HL-60 (cell line): ENCODE measurements at regions not wholly inside any gene's neighbourhood (a gene's known extent, or its start where the extent isn't known, plus 50 kb on each side); places are given as distances from the start of the nearest gene placed in this dataset.
"Not testable (repeated sequence)": the region's sequence is repeated elsewhere in the genome, so short reads cannot be mapped to it uniquely, and the experiment has no call there.

Source experiments
- DNase-seq, 2 experiments: peaks; one replicate each; pipeline ENCODE4 v3.0.0-alpha.2; 2010 to 2020; ENCODE audit warnings: low read depth in 1 of 2, low spot score in 1 of 2
- H3K27ac ChIP-seq: fragments of 250-450 bp; sonication (Bioruptor Pico); replicated peaks from 2 replicates; pipeline ENCODE4 v1.5.1; 2020; ENCODE audit warnings: mild to moderate bottlenecking, moderate library complexity
- H3K27me3 ChIP-seq: fragments of 250-450 bp; sonication (Bioruptor Pico); 2 replicates; pipeline ENCODE4 v1.5.1; 2021; ENCODE audit warnings: mild to moderate bottlenecking, moderate library complexity; ENCODE audit not compliant: insufficient read depth, poor library complexity, severe bottlenecking
- H3K4me3 ChIP-seq: replicated peaks from 2 replicates; pipeline ENCODE4 v1.5.1; 2011; ENCODE audit warnings: mild to moderate bottlenecking, control low read depth, low read length; ENCODE audit not compliant: insufficient read depth
- CTCF ChIP-seq: IDR thresholded peaks from one replicate; pipeline ENCODE4 v1.5.1; 2011; ENCODE audit warnings: low read length, control low read depth, inconsistent platforms; ENCODE audit not compliant: insufficient read depth
- GABPA ChIP-seq: IDR thresholded peaks from 2 replicates; pipeline ENCODE4 v1.6.1; 2012; ENCODE audit warnings: low read depth
- POLR2AphosphoS5 ChIP-seq: IDR thresholded peaks from 2 replicates; pipeline ENCODE4 v1.6.1; 2012; ENCODE audit warnings: low read depth
- REST ChIP-seq: IDR thresholded peaks from 2 replicates; pipeline ENCODE4 v1.6.1; 2012; ENCODE audit warnings: low read depth; ENCODE audit not compliant: insufficient replicate concordance
- SPI1 ChIP-seq: IDR thresholded peaks from 2 replicates; pipeline ENCODE4 v1.6.1; 2012; ENCODE audit warnings: low read depth, mild to moderate bottlenecking, borderline replicate concordance

DNA sequence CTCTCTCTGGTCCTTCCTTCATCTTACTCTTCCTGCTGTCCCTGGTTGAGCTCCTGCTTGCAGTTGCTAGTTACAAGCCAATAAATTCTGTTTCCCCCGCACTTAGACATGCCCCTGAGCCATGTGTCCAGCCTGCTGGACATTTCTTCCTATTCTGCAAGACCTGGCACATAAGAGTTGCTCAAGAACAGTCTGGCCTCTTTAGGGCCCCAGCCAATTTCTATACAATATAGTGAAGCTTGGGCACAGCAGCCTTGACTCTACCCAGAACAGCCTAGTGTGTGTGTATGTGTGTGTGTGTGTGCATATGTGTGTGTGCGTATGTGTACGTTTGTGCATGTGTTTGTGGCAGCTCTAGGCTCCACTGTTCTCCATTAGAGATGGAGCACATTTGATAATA is 276.0 kb downstream of the CYRIA start:
- Histone ChIP-seq H3K4me3 (no peak overlapping the region), H3K27me3 (no peaks in the 10 kb centered on the region), H3K27ac (no peak overlapping the region)
- DNase-seq, result no peak
- TF ChIP-seq GABPA, result no peak
- TF ChIP-seq REST, result no peak
- no peak for TF ChIP-seq CTCF
- TF ChIP-seq POLR2AphosphoS5, result no peak
- no peak for TF ChIP-seq SPI1

DNA sequence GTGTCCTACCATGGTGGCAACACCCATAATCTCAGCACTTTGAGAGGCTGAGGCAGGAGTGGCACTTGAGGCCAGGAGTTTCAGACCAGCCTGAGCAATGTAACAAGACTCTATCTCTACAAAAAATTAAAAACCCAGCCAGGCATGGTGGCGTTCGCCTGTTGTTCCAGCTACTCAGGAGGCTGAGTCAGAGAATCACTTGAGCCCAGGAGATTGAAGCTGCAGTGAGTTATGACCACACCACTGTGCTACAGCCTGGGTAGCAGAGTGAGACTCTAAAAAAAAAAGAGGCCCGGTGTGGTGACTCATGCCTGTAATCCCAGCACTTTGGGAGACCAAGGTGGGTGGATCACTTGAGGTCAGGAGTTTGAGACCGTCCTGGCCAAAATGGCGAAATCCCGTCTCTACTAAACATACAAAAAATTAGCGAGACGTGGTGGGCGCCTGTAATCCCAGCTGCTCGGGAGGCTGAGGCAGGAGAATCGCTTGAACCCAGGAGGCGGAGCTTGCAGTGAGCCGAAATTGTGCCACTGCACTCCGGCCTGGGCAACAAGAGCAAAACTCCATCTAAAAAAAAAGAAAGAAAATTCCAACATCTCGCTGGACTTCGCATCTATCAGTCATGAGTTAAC is 277.3 kb downstream of the CYRIA start:
- H3K27ac ChIP-seq, DNase-seq, H3K4me3 ChIP-seq, H3K27me3 ChIP-seq: not testable (repeated sequence)

- Histone ChIP-seq H3K27ac (no peak overlapping the region), H3K27me3 (no peaks in the 10 kb centered on the region), H3K4me3 (no peak overlapping the region)
- no peak for DNase-seq
- TF ChIP-seq GABPA (no peak), POLR2AphosphoS5 (no peak)
Measured at GRCh38 chr2:16387461-16387984, 278.1 kb downstream of the CYRIA start.

DNA sequence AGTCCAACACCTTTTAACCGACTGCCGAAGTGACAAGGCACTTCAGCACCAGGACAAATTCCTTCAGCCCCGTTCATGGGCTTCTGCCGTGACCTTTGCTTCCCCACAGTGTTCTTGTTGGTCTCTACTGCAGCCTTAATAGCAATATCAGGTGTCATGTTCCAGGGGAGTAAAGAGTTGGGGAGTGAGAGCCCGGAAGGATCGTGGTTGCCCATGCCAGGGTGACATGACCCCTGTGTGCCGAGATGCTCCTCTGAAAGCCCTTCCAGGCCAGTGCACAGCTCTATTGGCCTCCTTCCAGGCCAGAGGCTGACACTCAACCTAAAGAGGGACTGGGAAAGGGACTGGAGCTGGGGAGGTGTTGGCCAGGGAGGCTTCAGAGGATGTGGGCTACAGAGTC is 279.2 kb downstream of the CYRIA start:
- Histone ChIP-seq H3K27me3 (no peaks in the 10 kb centered on the region), H3K27ac (no peak overlapping the region), H3K4me3 (no peak overlapping the region)
- no peak for TF ChIP-seq GABPA
- no peak for TF ChIP-seq CTCF
- no peak for TF ChIP-seq REST
- TF ChIP-seq SPI1, result no peak
- TF ChIP-seq POLR2AphosphoS5, result no peak
- no peak for DNase-seq

DNA sequence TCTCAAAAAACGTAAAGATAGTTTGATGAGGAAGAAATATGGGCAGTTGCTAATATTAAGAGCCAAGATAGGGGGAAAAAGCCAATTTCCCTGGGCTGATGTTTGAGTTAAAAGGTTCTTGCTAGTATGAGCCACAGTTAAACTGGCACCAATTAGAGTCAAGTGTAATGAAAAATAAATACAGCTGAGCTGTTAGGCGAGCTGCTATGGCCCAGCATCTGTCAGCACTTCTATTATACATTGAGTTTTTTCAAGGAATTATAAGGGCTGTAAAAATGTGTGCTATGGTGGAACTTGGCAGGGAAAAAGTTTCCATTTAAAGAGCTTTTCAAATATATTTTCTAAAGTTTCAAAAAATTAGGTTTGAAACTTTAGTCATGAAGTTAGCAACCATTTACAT is 279.6 kb downstream of the CYRIA start:
- Histone ChIP-seq H3K27ac (no peak overlapping the region), H3K4me3 (no peak overlapping the region), H3K27me3 (no peaks in the 10 kb centered on the region)
- no peak for DNase-seq
- TF ChIP-seq REST (no peak), POLR2AphosphoS5 (no peak), GABPA (no peak), SPI1 (no peak), CTCF (no peak)
